Peyer's patch (tissue), 4 donors: ENCODE measurements at regions not wholly inside any gene's neighbourhood (a gene's known extent, or its start where the extent isn't known, plus 50 kb on each side); places are given as distances from the start of the nearest gene placed in this dataset.

Source experiments
- POLR2A ChIP-seq, 2 donors: fragments of 450-650 bp; IDR thresholded peaks; one replicate each; pipeline ENCODE4 v1.5.1; 2017; ENCODE audit warnings: antibody characterized with exemption in 2 of 2, mild to moderate bottlenecking in 2 of 2, moderate library complexity in 2 of 2
- TF ChIP-seq, protein P1 (sequence below), 6 experiments: fragments of 450-650 bp in 4 of 6; fragments of 200-600 bp in 2 of 6; sonication (generic) in 1 of 6; IDR thresholded peaks; one replicate each; pipeline ENCODE4 v1.5.1; 2017 to 2019; ENCODE audit warnings: antibody characterized with exemption in 6 of 6, mild to moderate bottlenecking in 3 of 6, moderate library complexity in 1 of 6

DNA sequence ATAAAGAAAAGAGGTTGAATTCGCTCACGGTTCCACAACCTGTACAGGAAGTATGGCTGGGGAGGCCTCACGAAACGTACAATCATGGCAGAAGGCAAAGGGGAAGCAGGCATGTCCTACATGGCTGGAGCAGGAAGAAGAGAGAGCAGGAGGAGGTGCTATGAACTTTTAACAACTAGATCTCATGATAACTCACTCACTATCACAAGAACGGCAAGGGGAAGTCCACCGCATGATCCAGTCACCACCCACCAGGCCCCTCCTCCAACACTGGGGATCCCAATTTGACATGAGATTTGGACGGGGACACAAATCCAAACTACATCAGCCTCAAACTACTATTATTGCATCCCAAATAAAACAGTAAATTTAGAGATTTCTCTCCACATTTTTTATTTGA, 53.6 kb upstream of the CST7 start:
- TF ChIP-seq, protein P1, sequence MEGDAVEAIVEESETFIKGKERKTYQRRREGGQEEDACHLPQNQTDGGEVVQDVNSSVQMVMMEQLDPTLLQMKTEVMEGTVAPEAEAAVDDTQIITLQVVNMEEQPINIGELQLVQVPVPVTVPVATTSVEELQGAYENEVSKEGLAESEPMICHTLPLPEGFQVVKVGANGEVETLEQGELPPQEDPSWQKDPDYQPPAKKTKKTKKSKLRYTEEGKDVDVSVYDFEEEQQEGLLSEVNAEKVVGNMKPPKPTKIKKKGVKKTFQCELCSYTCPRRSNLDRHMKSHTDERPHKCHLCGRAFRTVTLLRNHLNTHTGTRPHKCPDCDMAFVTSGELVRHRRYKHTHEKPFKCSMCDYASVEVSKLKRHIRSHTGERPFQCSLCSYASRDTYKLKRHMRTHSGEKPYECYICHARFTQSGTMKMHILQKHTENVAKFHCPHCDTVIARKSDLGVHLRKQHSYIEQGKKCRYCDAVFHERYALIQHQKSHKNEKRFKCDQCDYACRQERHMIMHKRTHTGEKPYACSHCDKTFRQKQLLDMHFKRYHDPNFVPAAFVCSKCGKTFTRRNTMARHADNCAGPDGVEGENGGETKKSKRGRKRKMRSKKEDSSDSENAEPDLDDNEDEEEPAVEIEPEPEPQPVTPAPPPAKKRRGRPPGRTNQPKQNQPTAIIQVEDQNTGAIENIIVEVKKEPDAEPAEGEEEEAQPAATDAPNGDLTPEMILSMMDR (IDR thresholded peaks at IDR 0.05) = no peak
- TF ChIP-seq POLR2A (IDR thresholded peaks at IDR 0.05) = no peak
